SH-SY5Y (cell line): ENCODE measurements at regions not wholly inside any gene's neighbourhood (a gene's known extent, or its start where the extent isn't known, plus 50 kb on each side); places are given as distances from the start of the nearest gene placed in this dataset.

Source experiments
- GATA2 ChIP-seq: IDR thresholded peaks from 2 replicates; pipeline ENCODE4 v1.6.1; 2011; ENCODE audit warnings: mild to moderate bottlenecking, low read depth, low read length
- GATA3 ChIP-seq: IDR thresholded peaks from 2 replicates; pipeline ENCODE4 v1.6.1; 2011; ENCODE audit warnings: low read depth, mild to moderate bottlenecking, low read length, moderate library complexity

DNA sequence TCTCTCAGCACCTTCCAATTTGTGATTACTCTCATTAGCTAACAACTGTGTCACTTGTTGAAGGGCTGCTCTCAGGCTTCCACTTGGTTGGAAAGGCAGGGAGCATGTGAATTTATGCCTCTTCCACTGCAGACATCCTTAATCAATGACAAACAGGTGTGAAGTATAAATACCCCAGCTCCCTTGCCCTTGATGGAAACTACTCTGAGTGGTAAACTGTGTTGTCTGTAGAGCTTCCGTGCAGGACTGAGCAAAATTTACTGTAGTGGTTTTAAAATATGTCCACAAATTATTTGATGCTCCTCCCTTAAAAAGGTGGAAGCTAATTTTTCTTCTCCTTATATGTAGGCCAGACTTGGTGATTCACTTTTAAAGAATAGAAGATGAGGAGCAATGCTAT, 253.0 kb upstream of the TBX18 start:
- no peak for TF ChIP-seq GATA2
- no peak for TF ChIP-seq GATA3
